ENCODE measurements at regions not wholly inside any gene's neighbourhood (a gene's known extent, or its start where the extent isn't known, plus 50 kb on each side); places are given as distances from the start of the nearest gene placed in this dataset.

- Mint-ChIP-seq H3K4me3 (no peak overlapping the region), H3K4me1 (no peaks in the 10 kb centered on the region), H3K27me3 (peaks cover 41% of the 10 kb centered on the region), H3K9me3 (ENCODE audit: insufficient read depth) (peaks cover 2% of the 10 kb centered on the region), H3K27ac (no peak overlapping the region)
- no peak overlapping the region for H3K4me3 ChIP-seq (ENCODE audit: control extremely low read depth in 1 of 5, extremely low read depth in 1 of 5, insufficient read depth in 1 of 5, low read depth in 2 of 5, low read length in 4 of 5)
- no peaks in the 10 kb centered on the region for H3K36me3 ChIP-seq (replicated peaks in 1 of 2; ENCODE audit: control extremely low read depth in 1 of 2, control insufficient read depth in 1 of 2, extremely low read depth in 1 of 2, insufficient read depth in 2 of 2, low read length in 1 of 2)
- CTCF ChIA-PET, result no interaction called here
- H3K4me2 ChIP-seq (replicated peaks; ENCODE audit: low read depth, low read length, poor library complexity, severe bottlenecking), result no peak overlapping the region
- no peaks in the 10 kb centered on the region for H3K79me2 ChIP-seq (ENCODE audit: control insufficient read depth, insufficient read depth, low read length)
- ATAC-seq (ENCODE audit: low read depth), result no peak
- no peak for DNase-seq
- no peak overlapping the region for H2AFZ ChIP-seq (ENCODE audit: insufficient read depth, low read depth, low read length, poor library complexity, severe bottlenecking)
- H3K9ac ChIP-seq (ENCODE audit: low read length), result no peak overlapping the region
- H4K20me1 ChIP-seq (ENCODE audit: control insufficient read depth, insufficient read depth, low read length, poor library complexity, severe bottlenecking), result no peaks in the 10 kb centered on the region
- WGBS (ENCODE audit: insufficient coverage), result 0% methylated on average over 1 of the region's 1 CpG
- H3K4me1 ChIP-seq (ENCODE audit: control insufficient read depth in 2 of 2, insufficient read depth in 2 of 2, low read length in 2 of 2), result no peaks in the 10 kb centered on the region
- POLR2A ChIA-PET, result no interaction called here
- TF ChIP-seq, protein P1, sequence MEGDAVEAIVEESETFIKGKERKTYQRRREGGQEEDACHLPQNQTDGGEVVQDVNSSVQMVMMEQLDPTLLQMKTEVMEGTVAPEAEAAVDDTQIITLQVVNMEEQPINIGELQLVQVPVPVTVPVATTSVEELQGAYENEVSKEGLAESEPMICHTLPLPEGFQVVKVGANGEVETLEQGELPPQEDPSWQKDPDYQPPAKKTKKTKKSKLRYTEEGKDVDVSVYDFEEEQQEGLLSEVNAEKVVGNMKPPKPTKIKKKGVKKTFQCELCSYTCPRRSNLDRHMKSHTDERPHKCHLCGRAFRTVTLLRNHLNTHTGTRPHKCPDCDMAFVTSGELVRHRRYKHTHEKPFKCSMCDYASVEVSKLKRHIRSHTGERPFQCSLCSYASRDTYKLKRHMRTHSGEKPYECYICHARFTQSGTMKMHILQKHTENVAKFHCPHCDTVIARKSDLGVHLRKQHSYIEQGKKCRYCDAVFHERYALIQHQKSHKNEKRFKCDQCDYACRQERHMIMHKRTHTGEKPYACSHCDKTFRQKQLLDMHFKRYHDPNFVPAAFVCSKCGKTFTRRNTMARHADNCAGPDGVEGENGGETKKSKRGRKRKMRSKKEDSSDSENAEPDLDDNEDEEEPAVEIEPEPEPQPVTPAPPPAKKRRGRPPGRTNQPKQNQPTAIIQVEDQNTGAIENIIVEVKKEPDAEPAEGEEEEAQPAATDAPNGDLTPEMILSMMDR (IDR thresholded peaks at IDR 0.05), result no peak
- no peak for TF ChIP-seq EZH2 (IDR thresholded peaks at IDR 0.05; ENCODE audit: borderline replicate concordance, insufficient read depth, low read depth, low read length, poor library complexity, severe bottlenecking)
- intact Hi-C loops (cut with micrococcal nuclease), result no loop called here
- H3K27me3 ChIP-seq (replicated peaks in 1 of 4; ENCODE audit: control extremely low read depth in 1 of 4, control insufficient read depth in 3 of 4, insufficient read depth in 4 of 4, low read length in 3 of 4), result no peaks in the 10 kb centered on the region
- no peak overlapping the region for H3K27ac ChIP-seq (ENCODE audit: low read length in 2 of 2)
- H3K9me3 ChIP-seq (ENCODE audit: control extremely low read depth in 1 of 3, control insufficient read depth in 2 of 3, insufficient read depth in 1 of 3, low read length in 2 of 3), result peaks cover 0 to 3% (median 0%) of the 10 kb centered on the region in 3 donors
Observed at GRCh38 chr14:21874946-21875345, 201.3 kb upstream of the OR4E1 start.

DNA sequence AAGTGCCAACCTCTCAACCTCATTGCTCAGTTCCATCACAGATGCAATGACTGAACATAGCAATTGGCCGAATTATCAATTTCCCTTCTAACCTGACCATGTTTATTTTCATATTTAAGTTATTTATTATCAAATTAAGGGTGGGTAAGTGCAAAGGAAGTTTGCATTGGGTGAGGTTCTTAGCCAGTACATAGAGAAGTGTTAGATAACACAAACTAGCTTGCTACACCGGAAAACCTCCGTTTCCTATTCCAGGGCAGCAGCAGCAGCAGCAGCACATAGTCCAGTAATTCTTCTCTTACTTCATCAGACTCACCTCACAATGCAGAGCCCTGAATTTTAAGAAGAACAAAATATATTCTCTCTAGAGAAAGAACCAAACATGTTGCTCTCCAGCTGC, 200.5 kb upstream of the OR4E1 start:
- no peaks in the 10 kb centered on the region for H3K9me3 Mint-ChIP-seq (ENCODE audit: insufficient read depth)
- Histone ChIP-seq H3K9me3 (ENCODE audit: control extremely low read depth in 1 of 3, control insufficient read depth in 2 of 3, insufficient read depth in 1 of 3, low read length in 2 of 3) (no peaks in the 10 kb centered on the region), H2AFZ (ENCODE audit: insufficient read depth, low read depth, low read length, poor library complexity, severe bottlenecking) (no peak overlapping the region), H3K36me3 (replicated peaks in 1 of 2; ENCODE audit: control extremely low read depth in 1 of 2, control insufficient read depth in 1 of 2, extremely low read depth in 1 of 2, insufficient read depth in 2 of 2, low read length in 1 of 2) (no peaks in the 10 kb centered on the region), H3K4me1 (ENCODE audit: control insufficient read depth in 2 of 2, insufficient read depth in 2 of 2, low read length in 2 of 2) (no peaks in the 10 kb centered on the region), H3K27ac (ENCODE audit: low read length in 2 of 2) (no peak overlapping the region), H3K4me3 (ENCODE audit: control extremely low read depth in 1 of 5, extremely low read depth in 1 of 5, insufficient read depth in 1 of 5, low read depth in 2 of 5, low read length in 4 of 5) (no peak overlapping the region), H3K9ac (ENCODE audit: low read length) (no peak overlapping the region), H3K4me2 (replicated peaks; ENCODE audit: low read depth, low read length, poor library complexity, severe bottlenecking) (no peak overlapping the region), H4K20me1 (ENCODE audit: control insufficient read depth, insufficient read depth, low read length, poor library complexity, severe bottlenecking) (no peaks in the 10 kb centered on the region), H3K79me2 (ENCODE audit: control insufficient read depth, insufficient read depth, low read length) (no peaks in the 10 kb centered on the region), H3K27me3 (replicated peaks in 1 of 4; ENCODE audit: control extremely low read depth in 1 of 4, control insufficient read depth in 3 of 4, insufficient read depth in 4 of 4, low read length in 3 of 4) (no peaks in the 10 kb centered on the region)
- H3K4me1 Mint-ChIP-seq, result no peaks in the 10 kb centered on the region
- TF ChIP-seq, protein P1 (IDR thresholded peaks at IDR 0.05), result no peak
- TF ChIP-seq EZH2 (IDR thresholded peaks at IDR 0.05; ENCODE audit: borderline replicate concordance, insufficient read depth, low read depth, low read length, poor library complexity, severe bottlenecking), result no peak
- DNase-seq, result no peak
- ChIA-PET CTCF (no interaction called here), POLR2A (no interaction called here)
- no peak for ATAC-seq (ENCODE audit: low read depth)
- no CpG with 5 or more reads among the region's 3 CpGs for WGBS (ENCODE audit: insufficient coverage)
- no peak overlapping the region for H3K4me3 Mint-ChIP-seq
- peaks cover 39% of the 10 kb centered on the region for H3K27me3 Mint-ChIP-seq
- intact Hi-C loops (cut with micrococcal nuclease), result no loop called here
- H3K27ac Mint-ChIP-seq, result no peak overlapping the region
